ENCODE measurements at regions not wholly inside any gene's neighbourhood (a gene's known extent, or its start where the extent isn't known, plus 50 kb on each side); places are given as distances from the start of the nearest gene placed in this dataset.

- no peak overlapping the region for H3K4me3 ChIP-seq (ENCODE audit: low read depth, low read length)
- no peak for DNase-seq (ENCODE audit: low read depth)
- TF ChIP-seq POLR2A (IDR thresholded peaks at IDR 0.05; ENCODE audit: extremely low read depth, insufficient read length): no peak
- no peak for TF ChIP-seq MAX (IDR thresholded peaks at IDR 0.05; ENCODE audit: low read depth, low read length)
- TF ChIP-seq MYC (IDR thresholded peaks at IDR 0.05; ENCODE audit: low read depth, low read length): no peak
Observed at GRCh38 chr13:31867709-31868108, 128.4 kb downstream of the RXFP2 start.

GRCh38 chr13:31869582-31869981 is 130.3 kb downstream of the RXFP2 start:
- H3K4me3 ChIP-seq (ENCODE audit: low read depth, low read length): no peak overlapping the region
- TF ChIP-seq CTCF (IDR thresholded peaks at IDR 0.05; ENCODE audit: low read depth, low read length) (no peak), MYC (IDR thresholded peaks at IDR 0.05; ENCODE audit: low read depth, low read length) (no peak), MAX (IDR thresholded peaks at IDR 0.05; ENCODE audit: low read depth, low read length) (no peak), POLR2A (IDR thresholded peaks at IDR 0.05; ENCODE audit: extremely low read depth, insufficient read length) (no peak)

GRCh38 chr13:31870511-31870910 is 131.2 kb downstream of the RXFP2 start:
- TF ChIP-seq MYC (IDR thresholded peaks at IDR 0.05; ENCODE audit: low read depth, low read length): no peak

More at GRCh38 chr13:31869582-31869981, 130.3 kb downstream of the RXFP2 start:
- no peak for DNase-seq (ENCODE audit: low read depth)

GRCh38 chr13:31873145-31873544 is 133.8 kb downstream of the RXFP2 start:
- no peak for DNase-seq (ENCODE audit: low read depth)
- H3K4me3 ChIP-seq (ENCODE audit: low read depth, low read length): no peak overlapping the region
- TF ChIP-seq MAX (IDR thresholded peaks at IDR 0.05; ENCODE audit: low read depth, low read length): no peak
- TF ChIP-seq POLR2A (IDR thresholded peaks at IDR 0.05; ENCODE audit: extremely low read depth, insufficient read length): no peak
- no peak for TF ChIP-seq MYC (IDR thresholded peaks at IDR 0.05; ENCODE audit: low read depth, low read length)
- TF ChIP-seq CTCF (IDR thresholded peaks at IDR 0.05; ENCODE audit: low read depth, low read length): no peak

More at GRCh38 chr13:31870511-31870910, 131.2 kb downstream of the RXFP2 start:
- H3K4me3 ChIP-seq (ENCODE audit: low read depth, low read length): no peak overlapping the region
- DNase-seq (ENCODE audit: low read depth): no peak

GRCh38 chr13:31875134-31875533 is 135.8 kb downstream of the RXFP2 start:
- no peak for DNase-seq (ENCODE audit: low read depth)
- H3K4me3 ChIP-seq (ENCODE audit: low read depth, low read length): no peak overlapping the region
- no peak for TF ChIP-seq POLR2A (IDR thresholded peaks at IDR 0.05; ENCODE audit: extremely low read depth, insufficient read length)
- TF ChIP-seq MAX (IDR thresholded peaks at IDR 0.05; ENCODE audit: low read depth, low read length): no peak
- TF ChIP-seq CTCF (IDR thresholded peaks at IDR 0.05; ENCODE audit: low read depth, low read length): no peak
- TF ChIP-seq MYC (IDR thresholded peaks at IDR 0.05; ENCODE audit: low read depth, low read length): no peak

GRCh38 chr13:31878052-31878451 is 138.7 kb downstream of the RXFP2 start:
- DNase-seq (ENCODE audit: low read depth): no peak
- TF ChIP-seq MYC (IDR thresholded peaks at IDR 0.05; ENCODE audit: low read depth, low read length) (no peak), MAX (IDR thresholded peaks at IDR 0.05; ENCODE audit: low read depth, low read length) (no peak), POLR2A (IDR thresholded peaks at IDR 0.05; ENCODE audit: extremely low read depth, insufficient read length) (no peak), CTCF (IDR thresholded peaks at IDR 0.05; ENCODE audit: low read depth, low read length) (no peak)
- H3K4me3 ChIP-seq (ENCODE audit: low read depth, low read length): no peak overlapping the region

GRCh38 chr13:31878495-31878894 is 139.2 kb downstream of the RXFP2 start:
- DNase-seq (ENCODE audit: low read depth): no peak
- no peak for TF ChIP-seq MYC (IDR thresholded peaks at IDR 0.05; ENCODE audit: low read depth, low read length)
- TF ChIP-seq MAX (IDR thresholded peaks at IDR 0.05; ENCODE audit: low read depth, low read length): no peak
- TF ChIP-seq CTCF (IDR thresholded peaks at IDR 0.05; ENCODE audit: low read depth, low read length): no peak
- no peak for TF ChIP-seq POLR2A (IDR thresholded peaks at IDR 0.05; ENCODE audit: extremely low read depth, insufficient read length)
- no peak overlapping the region for H3K4me3 ChIP-seq (ENCODE audit: low read depth, low read length)

Measured in NB4 (cell line).